H1 (cell line): ENCODE measurements at regions not wholly inside any gene's neighbourhood (a gene's known extent, or its start where the extent isn't known, plus 50 kb on each side); places are given as distances from the start of the nearest gene placed in this dataset.

ENCODE experiments used
- BRCA1 ChIP-seq: IDR thresholded peaks from 2 replicates; pipeline ENCODE4 v1.6.1; 2012; ENCODE audit warnings: low read depth, low read length, improper control_type of control experiment
- RNF2 ChIP-seq: fragments of 200-900, 300-1000 bp; sonication (generic); IDR thresholded peaks from 2 replicates; pipeline ENCODE4 v1.7.1; 2016; ENCODE audit warnings: borderline replicate concordance, low read depth, mild to moderate bottlenecking, antibody characterized with exemption, low read length; ENCODE audit not compliant: poor library complexity, severe bottlenecking; ENCODE audit errors: missing control alignments
- SIX5 ChIP-seq: IDR thresholded peaks from 2 replicates; pipeline ENCODE4 v1.6.1; 2011; ENCODE audit warnings: mild to moderate bottlenecking, low read depth, low read length
- YY1 ChIP-seq: IDR thresholded peaks from 2 replicates; pipeline ENCODE4 v1.6.1; 2011; ENCODE audit warnings: low read depth, mild to moderate bottlenecking, low read length
- ZNF274 ChIP-seq: IDR thresholded peaks from 2 replicates; pipeline ENCODE4 v1.7.0; 2012; ENCODE audit warnings: low read length, borderline replicate concordance; ENCODE audit errors: extremely low read depth
- TF ChIP-seq, protein P1 (sequence below): fragments of 300-600 bp; sonication (generic); IDR thresholded peaks from 2 replicates; pipeline ENCODE4 v1.7.1; 2012; ENCODE audit warnings: low read length, moderate library complexity, mild to moderate bottlenecking, inconsistent platforms; ENCODE audit not compliant: insufficient replicate concordance
- TF ChIP-seq, protein P2 (sequence below): IDR thresholded peaks from 2 replicates; pipeline ENCODE4 v1.6.1; 2012; ENCODE audit warnings: low read length, inconsistent platforms

DNA sequence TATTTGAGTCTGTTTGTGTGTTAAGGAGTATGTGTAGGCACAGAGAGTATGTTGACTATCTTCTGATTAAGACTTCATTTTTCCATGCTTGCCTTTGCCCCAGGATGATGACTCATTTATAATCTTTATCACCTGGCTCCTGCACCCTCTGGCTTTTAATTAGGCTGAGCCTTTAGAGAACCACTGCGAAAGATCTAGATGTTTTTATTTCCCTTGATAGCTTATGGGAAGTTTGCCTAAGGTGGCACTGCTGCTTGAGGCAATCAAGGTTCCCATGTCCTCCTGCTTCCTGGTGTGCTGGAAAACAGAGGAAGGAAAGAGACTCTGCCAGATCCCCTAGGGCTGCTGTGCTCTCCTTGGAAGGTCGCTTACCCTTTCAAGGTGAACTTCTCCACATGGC lies 114.6 kb downstream of the ARL4A start (continued):
- TF ChIP-seq, protein P1, sequence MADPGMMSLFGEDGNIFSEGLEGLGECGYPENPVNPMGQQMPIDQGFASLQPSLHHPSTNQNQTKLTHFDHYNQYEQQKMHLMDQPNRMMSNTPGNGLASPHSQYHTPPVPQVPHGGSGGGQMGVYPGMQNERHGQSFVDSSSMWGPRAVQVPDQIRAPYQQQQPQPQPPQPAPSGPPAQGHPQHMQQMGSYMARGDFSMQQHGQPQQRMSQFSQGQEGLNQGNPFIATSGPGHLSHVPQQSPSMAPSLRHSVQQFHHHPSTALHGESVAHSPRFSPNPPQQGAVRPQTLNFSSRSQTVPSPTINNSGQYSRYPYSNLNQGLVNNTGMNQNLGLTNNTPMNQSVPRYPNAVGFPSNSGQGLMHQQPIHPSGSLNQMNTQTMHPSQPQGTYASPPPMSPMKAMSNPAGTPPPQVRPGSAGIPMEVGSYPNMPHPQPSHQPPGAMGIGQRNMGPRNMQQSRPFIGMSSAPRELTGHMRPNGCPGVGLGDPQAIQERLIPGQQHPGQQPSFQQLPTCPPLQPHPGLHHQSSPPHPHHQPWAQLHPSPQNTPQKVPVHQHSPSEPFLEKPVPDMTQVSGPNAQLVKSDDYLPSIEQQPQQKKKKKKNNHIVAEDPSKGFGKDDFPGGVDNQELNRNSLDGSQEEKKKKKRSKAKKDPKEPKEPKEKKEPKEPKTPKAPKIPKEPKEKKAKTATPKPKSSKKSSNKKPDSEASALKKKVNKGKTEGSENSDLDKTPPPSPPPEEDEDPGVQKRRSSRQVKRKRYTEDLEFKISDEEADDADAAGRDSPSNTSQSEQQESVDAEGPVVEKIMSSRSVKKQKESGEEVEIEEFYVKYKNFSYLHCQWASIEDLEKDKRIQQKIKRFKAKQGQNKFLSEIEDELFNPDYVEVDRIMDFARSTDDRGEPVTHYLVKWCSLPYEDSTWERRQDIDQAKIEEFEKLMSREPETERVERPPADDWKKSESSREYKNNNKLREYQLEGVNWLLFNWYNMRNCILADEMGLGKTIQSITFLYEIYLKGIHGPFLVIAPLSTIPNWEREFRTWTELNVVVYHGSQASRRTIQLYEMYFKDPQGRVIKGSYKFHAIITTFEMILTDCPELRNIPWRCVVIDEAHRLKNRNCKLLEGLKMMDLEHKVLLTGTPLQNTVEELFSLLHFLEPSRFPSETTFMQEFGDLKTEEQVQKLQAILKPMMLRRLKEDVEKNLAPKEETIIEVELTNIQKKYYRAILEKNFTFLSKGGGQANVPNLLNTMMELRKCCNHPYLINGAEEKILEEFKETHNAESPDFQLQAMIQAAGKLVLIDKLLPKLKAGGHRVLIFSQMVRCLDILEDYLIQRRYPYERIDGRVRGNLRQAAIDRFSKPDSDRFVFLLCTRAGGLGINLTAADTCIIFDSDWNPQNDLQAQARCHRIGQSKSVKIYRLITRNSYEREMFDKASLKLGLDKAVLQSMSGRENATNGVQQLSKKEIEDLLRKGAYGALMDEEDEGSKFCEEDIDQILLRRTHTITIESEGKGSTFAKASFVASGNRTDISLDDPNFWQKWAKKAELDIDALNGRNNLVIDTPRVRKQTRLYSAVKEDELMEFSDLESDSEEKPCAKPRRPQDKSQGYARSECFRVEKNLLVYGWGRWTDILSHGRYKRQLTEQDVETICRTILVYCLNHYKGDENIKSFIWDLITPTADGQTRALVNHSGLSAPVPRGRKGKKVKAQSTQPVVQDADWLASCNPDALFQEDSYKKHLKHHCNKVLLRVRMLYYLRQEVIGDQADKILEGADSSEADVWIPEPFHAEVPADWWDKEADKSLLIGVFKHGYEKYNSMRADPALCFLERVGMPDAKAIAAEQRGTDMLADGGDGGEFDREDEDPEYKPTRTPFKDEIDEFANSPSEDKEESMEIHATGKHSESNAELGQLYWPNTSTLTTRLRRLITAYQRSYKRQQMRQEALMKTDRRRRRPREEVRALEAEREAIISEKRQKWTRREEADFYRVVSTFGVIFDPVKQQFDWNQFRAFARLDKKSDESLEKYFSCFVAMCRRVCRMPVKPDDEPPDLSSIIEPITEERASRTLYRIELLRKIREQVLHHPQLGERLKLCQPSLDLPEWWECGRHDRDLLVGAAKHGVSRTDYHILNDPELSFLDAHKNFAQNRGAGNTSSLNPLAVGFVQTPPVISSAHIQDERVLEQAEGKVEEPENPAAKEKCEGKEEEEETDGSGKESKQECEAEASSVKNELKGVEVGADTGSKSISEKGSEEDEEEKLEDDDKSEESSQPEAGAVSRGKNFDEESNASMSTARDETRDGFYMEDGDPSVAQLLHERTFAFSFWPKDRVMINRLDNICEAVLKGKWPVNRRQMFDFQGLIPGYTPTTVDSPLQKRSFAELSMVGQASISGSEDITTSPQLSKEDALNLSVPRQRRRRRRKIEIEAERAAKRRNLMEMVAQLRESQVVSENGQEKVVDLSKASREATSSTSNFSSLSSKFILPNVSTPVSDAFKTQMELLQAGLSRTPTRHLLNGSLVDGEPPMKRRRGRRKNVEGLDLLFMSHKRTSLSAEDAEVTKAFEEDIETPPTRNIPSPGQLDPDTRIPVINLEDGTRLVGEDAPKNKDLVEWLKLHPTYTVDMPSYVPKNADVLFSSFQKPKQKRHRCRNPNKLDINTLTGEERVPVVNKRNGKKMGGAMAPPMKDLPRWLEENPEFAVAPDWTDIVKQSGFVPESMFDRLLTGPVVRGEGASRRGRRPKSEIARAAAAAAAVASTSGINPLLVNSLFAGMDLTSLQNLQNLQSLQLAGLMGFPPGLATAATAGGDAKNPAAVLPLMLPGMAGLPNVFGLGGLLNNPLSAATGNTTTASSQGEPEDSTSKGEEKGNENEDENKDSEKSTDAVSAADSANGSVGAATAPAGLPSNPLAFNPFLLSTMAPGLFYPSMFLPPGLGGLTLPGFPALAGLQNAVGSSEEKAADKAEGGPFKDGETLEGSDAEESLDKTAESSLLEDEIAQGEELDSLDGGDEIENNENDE, result no peak
- TF ChIP-seq YY1 (no peak), ZNF274 (no peak), BRCA1 (no peak), SIX5 (no peak), RNF2 (no peak)
- TF ChIP-seq, protein P2, sequence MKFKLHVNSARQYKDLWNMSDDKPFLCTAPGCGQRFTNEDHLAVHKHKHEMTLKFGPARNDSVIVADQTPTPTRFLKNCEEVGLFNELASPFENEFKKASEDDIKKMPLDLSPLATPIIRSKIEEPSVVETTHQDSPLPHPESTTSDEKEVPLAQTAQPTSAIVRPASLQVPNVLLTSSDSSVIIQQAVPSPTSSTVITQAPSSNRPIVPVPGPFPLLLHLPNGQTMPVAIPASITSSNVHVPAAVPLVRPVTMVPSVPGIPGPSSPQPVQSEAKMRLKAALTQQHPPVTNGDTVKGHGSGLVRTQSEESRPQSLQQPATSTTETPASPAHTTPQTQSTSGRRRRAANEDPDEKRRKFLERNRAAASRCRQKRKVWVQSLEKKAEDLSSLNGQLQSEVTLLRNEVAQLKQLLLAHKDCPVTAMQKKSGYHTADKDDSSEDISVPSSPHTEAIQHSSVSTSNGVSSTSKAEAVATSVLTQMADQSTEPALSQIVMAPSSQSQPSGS, result no peak
